22Rv1 (cell line): ENCODE measurements at regions not wholly inside any gene's neighbourhood (a gene's known extent, or its start where the extent isn't known, plus 50 kb on each side); places are given as distances from the start of the nearest gene placed in this dataset.

Experiments
- H3K27ac ChIP-seq: fragments of 450-650 bp; 2 replicates; pipeline ENCODE4 v1.5.1; 2017
- ZFX ChIP-seq: fragments of 450-650 bp; IDR thresholded peaks from 2 replicates; pipeline ENCODE4 v1.6.1; 2017; ENCODE audit warnings: antibody characterized with exemption, borderline replicate concordance
- TF ChIP-seq, protein P1 (sequence below): fragments of 450-650 bp; IDR thresholded peaks from 2 replicates; pipeline ENCODE4 v1.5.1; 2017; ENCODE audit warnings: mild to moderate bottlenecking

- H3K27ac ChIP-seq = no peak overlapping the region
- TF ChIP-seq ZFX = no peak
- TF ChIP-seq, protein P1, sequence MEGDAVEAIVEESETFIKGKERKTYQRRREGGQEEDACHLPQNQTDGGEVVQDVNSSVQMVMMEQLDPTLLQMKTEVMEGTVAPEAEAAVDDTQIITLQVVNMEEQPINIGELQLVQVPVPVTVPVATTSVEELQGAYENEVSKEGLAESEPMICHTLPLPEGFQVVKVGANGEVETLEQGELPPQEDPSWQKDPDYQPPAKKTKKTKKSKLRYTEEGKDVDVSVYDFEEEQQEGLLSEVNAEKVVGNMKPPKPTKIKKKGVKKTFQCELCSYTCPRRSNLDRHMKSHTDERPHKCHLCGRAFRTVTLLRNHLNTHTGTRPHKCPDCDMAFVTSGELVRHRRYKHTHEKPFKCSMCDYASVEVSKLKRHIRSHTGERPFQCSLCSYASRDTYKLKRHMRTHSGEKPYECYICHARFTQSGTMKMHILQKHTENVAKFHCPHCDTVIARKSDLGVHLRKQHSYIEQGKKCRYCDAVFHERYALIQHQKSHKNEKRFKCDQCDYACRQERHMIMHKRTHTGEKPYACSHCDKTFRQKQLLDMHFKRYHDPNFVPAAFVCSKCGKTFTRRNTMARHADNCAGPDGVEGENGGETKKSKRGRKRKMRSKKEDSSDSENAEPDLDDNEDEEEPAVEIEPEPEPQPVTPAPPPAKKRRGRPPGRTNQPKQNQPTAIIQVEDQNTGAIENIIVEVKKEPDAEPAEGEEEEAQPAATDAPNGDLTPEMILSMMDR = no peak
Measured at GRCh38 chr13:105928901-105929300, 606.6 kb downstream of the EFNB2 start.

GRCh38 chr13:105928048-105928447, 607.4 kb downstream of the EFNB2 start:
- H3K27ac ChIP-seq = no peak overlapping the region
- TF ChIP-seq, protein P1 = no peak

DNA sequence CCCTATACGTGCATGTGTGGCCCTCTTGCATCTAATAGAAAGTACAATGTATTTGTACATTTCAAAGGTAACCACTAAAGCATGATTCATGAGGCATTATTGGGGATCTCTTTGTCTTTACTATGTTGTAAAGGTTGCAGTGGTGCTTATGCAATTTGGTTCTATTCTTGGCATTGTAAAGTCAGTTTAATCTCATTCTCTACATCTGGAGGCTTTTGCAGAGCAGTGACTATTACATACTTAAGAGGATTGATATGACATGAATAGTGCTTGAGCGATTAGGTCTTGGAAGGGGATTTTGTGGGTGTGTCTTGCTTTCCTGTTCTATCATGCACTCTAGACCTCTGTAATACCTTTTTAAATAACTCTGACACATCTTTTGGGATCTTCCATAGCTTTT, 610.0 kb downstream of the EFNB2 start:
- no peak overlapping the region for H3K27ac ChIP-seq
- TF ChIP-seq, protein P1 = no peak
- no peak for TF ChIP-seq ZFX

GRCh38 chr13:105921711-105922110, 613.8 kb downstream of the EFNB2 start:
- no peak overlapping the region for H3K27ac ChIP-seq

DNA sequence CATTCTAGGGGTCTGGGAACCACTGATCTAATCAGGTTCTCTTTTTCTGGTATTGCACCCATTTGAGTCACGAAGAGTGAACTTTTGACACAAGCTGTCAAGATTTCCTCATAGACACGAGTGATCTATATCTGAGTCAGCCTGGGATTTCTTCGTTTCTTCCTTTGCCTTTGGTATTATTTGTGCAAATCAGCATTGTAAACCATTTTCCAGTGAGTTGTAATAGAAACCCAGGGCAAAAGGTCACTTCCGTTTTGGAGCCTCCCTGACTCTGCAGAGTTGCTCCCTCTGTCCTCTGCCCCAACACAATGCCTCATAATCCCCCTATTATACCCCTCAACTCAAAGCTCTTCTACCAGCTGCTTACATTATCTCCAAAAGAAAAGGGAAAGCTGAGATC, 615.1 kb downstream of the EFNB2 start:
- no peak for TF ChIP-seq ZFX
- TF ChIP-seq, protein P1 = no peak
- H3K27ac ChIP-seq = no peak overlapping the region

More at GRCh38 chr13:105921711-105922110, 613.8 kb downstream of the EFNB2 start:
- TF ChIP-seq ZFX = no peak
- TF ChIP-seq, protein P1 = no peak

DNA sequence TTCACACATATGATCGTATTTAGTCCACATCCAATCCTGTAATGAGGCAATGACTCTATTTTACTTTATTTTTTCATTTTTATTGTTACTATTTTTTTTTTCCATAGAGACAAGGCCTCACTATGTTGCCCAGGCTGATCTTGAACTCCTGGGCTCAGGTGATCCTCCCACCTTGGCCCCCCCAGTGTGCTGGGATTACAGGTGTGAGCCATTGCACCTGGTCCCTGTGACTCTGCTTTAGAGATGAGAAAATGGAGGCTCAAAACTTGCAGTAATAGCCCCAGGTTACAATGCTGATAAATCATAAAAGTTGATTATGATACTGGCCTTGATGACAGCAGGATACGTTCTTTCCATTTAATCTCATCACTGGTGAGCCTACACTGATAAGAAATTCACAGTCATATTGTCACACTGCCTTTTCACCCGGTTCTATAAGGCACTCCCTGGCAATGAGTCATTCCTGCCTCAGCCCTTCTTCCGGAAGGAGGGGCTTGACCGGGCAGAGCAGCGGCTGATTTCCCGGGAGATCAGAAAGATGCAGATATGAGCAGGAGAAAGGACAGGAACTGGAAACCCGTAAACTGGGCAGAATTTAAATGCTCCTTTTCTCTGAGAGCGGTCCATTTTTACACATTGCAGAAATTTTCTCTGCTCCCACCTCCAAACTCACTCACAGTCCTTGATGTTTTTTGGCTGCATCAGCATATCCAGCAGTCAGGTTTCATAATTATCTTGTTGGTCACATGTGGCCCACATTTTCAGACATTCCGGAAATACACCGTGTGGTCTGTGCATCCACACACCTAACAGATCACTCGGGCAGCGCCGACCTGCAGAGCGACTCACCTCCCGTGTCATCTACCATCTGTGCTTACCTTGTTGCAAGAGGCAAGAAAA, 616.4 kb downstream of the EFNB2 start:
- no peak overlapping the region for H3K27ac ChIP-seq
- TF ChIP-seq, protein P1 = no peak
- TF ChIP-seq ZFX = no peak

GRCh38 chr13:105915146-105915850, 620.2 kb downstream of the EFNB2 start:
- TF ChIP-seq, protein P1 = no peak
- no peak for TF ChIP-seq ZFX
- no peak overlapping the region for H3K27ac ChIP-seq
